Kidney (tissue), 13 donors: ENCODE measurements at regions not wholly inside any gene's neighbourhood (a gene's known extent, or its start where the extent isn't known, plus 50 kb on each side); places are given as distances from the start of the nearest gene placed in this dataset.

Source experiments
- DNase-seq, 5 donors: peaks; one replicate each; pipeline ENCODE4 v3.0.0-alpha.2; 2013 to 2020
- FAIRE-seq: peaks from 2 replicates; lab custom pipeline; 2012; peaks lifted over from hg19 to GRCh38; lab: Jason Lieb, UNC
- H3K27ac ChIP-seq, 2 donors: one replicate each; pipeline ENCODE4 v1.7.0; 2013; ENCODE audit warnings: low read depth in 2 of 2, low read length in 2 of 2, inconsistent platforms in 1 of 2
- H3K27me3 ChIP-seq: one replicate; pipeline ENCODE4 v1.7.1; 2013; ENCODE audit warnings: low read length, inconsistent platforms; ENCODE audit not compliant: control insufficient read depth, insufficient read depth
- H3K36me3 ChIP-seq, 3 donors: one replicate each; pipeline versions ENCODE4 v1.7.0 to v1.7.1; 2013; ENCODE audit warnings: low read length in 3 of 3, control low read depth in 1 of 3, inconsistent platforms in 1 of 3; ENCODE audit not compliant: insufficient read depth in 3 of 3, control insufficient read depth in 2 of 3
- H3K4me1 ChIP-seq, 3 donors: one replicate each; pipeline versions ENCODE4 v1.7.0 to v1.7.1; 2013; ENCODE audit warnings: low read length in 3 of 3, inconsistent platforms in 1 of 3, low read depth in 1 of 3; ENCODE audit not compliant: control insufficient read depth in 2 of 3, insufficient read depth in 2 of 3
- H3K4me3 ChIP-seq, 3 donors: one replicate each; pipeline versions ENCODE4 v1.7.0 to v1.8.1; 2013; ENCODE audit warnings: low read length in 3 of 3, control low read depth in 1 of 3, inconsistent platforms in 1 of 3
- H3K9ac ChIP-seq, 3 donors: one replicate each; pipeline versions ENCODE4 v1.7.0 to v1.7.1; 2013; ENCODE audit warnings: low read length in 3 of 3, control low read depth in 1 of 3, inconsistent platforms in 1 of 3
- H3K9me3 ChIP-seq, 3 donors: one replicate each; pipeline versions ENCODE4 v1.7.0 to v1.7.1; 2013; ENCODE audit warnings: low read length in 3 of 3, control low read depth in 1 of 3, inconsistent platforms in 1 of 3; ENCODE audit not compliant: control insufficient read depth in 2 of 3, insufficient read depth in 1 of 3
- CTCF ChIP-seq: IDR thresholded peaks from 3 replicates; pipeline ENCODE4 v1.5.1; 2012; ENCODE audit warnings: mild to moderate bottlenecking, moderate library complexity, borderline replicate concordance; ENCODE audit not compliant: insufficient read depth; ENCODE audit errors: extremely low read depth
- intact Hi-C: fragments of 100-400 bp; cut with DNase I; formaldehyde crosslinking; loops from one replicate; pipeline ENCODE4 v1.11.1; 2022
- donor health status: control.
- donor health status: control.
- donor health status: control.
- donor health status: control.
- donor health status: control.
- donor health status: DM: yes; HTN: yes; CAD: no.
- donor health status: Normal renal cell carcinoma (clear cell type).

GRCh38 chrX:42089031-42089430 is 165.7 kb upstream of the CASK start:
- TF ChIP-seq CTCF, result no peak
- peaks cover 8% of the 10 kb centered on the region for H3K27me3 ChIP-seq
- H3K9me3 ChIP-seq, result no peaks in the 10 kb centered on the region
- no peaks in the 10 kb centered on the region for H3K36me3 ChIP-seq
- H3K27ac ChIP-seq, result no peak overlapping the region
- intact Hi-C loops, result no loop called here
- no peaks in the 10 kb centered on the region for H3K4me1 ChIP-seq
- H3K4me3 ChIP-seq, result no peak overlapping the region
- H3K9ac ChIP-seq, result no peak overlapping the region
- DNase-seq, result no peak
- no peak for FAIRE-seq

- no peak for TF ChIP-seq CTCF
- no peaks in the 10 kb centered on the region for H3K36me3 ChIP-seq
- peaks cover 4% of the 10 kb centered on the region for H3K27me3 ChIP-seq
- DNase-seq, result no peak
- intact Hi-C loops, result no loop called here
- no peak overlapping the region for H3K9ac ChIP-seq
- H3K9me3 ChIP-seq, result no peaks in the 10 kb centered on the region
- H3K4me1 ChIP-seq, result no peaks in the 10 kb centered on the region
- no peak overlapping the region for H3K27ac ChIP-seq
- H3K4me3 ChIP-seq, result no peak overlapping the region
- FAIRE-seq, result no peak
These were observed 164.6 kb upstream of the CASK start for GRCh38 chrX:42087960-42088359.

GRCh38 chrX:42085836-42086235 is 162.5 kb upstream of the CASK start:
- intact Hi-C loops, result no loop called here

More at GRCh38 chrX:42085836-42086235, 162.5 kb upstream of the CASK start:
- DNase-seq (no peak), FAIRE-seq (no peak)
- H3K27ac ChIP-seq, result no peak overlapping the region
- H3K4me3 ChIP-seq, result no peak overlapping the region
- TF ChIP-seq CTCF, result no peak
- no peaks in the 10 kb centered on the region for H3K9me3 ChIP-seq
- H3K9ac ChIP-seq, result no peak overlapping the region
- H3K4me1 ChIP-seq, result no peaks in the 10 kb centered on the region
- no peaks in the 10 kb centered on the region for H3K36me3 ChIP-seq
- peaks cover 4% of the 10 kb centered on the region for H3K27me3 ChIP-seq
